DMS153 (cell line): ENCODE measurements at regions not wholly inside any gene's neighbourhood (a gene's known extent, or its start where the extent isn't known, plus 50 kb on each side); places are given as distances from the start of the nearest gene placed in this dataset.
"Not testable (repeated sequence)": the region's sequence is repeated elsewhere in the genome, so short reads cannot be mapped to it uniquely, and the experiment has no call there.

Experiments
- DNase-seq: peaks from one replicate; lab custom pipeline; 2025; lab: John Stamatoyannopoulos, UW

DNA sequence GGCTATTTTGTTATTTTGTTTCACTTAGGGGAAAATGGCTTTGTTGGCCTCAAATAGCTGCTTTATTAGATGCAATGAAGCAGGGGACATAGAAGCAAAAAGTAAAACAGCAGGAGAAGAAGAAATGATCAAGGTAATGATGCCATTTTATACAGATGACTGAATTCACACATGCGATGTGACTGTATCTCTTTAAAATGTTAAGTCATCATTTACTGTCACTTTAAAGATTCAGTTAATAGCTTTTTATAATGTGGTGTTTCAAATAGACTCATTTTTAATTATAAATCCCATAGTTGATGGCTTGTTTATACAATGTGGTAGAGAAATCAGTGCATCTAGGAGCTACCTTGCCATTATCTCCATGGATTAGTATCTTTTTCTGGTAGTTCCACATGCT is 863.9 kb upstream of the DEFB115 start:
- not testable (repeated sequence) for DNase-seq

DNA sequence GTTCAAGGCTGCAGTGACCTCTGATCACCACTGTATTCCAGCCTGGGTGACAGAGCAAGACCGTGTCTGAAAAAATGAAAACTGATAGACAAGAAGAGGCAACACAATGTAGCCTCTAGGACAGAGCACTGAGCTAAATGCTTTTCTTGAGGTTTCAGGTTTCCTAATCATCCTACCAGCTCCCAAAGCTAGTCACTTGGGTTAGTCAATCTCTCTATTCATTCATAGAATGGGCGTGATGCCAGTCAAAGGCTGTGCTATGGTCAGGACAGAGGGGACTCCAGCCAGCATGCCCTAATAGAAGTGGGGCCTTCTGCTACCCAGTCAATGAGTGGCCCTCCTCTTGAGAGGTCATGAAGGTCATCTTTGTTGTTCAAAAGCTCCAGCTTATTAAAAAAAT is 860.4 kb upstream of the DEFB115 start:
- not testable (repeated sequence) for DNase-seq

DNA sequence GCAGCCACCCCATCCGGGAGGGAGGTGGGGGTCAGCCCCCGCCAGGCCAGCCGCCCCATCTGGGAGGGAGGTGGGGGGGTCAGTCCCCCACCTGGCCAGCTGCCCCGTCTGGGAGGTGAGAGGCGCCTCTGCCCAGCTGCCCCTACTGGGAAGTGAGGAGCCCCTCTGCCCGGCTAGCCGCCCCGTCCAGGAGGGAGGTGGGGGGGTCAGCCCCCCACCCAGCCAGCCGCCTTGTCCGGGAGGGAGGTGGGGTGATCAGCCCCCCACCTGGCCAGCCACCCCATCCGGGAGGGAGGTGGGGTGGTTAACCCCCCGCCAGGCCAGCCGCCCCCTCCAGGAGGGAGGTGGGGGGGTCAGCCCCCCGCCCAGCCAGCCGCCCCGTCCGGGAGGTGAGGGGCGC is 852.4 kb upstream of the DEFB115 start:
- DNase-seq = not testable (repeated sequence)

DNA sequence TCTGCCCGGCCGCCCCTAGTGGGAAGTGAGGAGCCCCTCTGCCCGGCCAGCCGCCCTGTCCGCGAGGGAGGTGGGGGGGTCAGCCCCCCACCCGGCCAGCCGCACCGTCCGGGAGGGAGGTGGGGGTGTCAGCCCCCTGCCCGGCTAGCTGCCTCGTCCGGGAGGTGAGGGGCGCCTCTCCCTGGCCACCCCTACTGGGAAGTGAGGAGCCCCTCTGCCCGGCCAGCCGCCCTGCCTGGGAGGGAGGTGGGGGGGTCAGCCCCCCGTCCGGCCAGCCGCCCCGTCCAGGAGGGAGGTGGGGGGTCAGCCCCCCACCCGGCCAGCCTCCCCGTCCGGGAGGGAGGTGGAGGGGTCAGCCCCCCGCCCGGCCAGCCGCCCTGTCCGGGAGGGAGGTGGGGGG is 851.9 kb upstream of the DEFB115 start:
- DNase-seq = not testable (repeated sequence)

DNA sequence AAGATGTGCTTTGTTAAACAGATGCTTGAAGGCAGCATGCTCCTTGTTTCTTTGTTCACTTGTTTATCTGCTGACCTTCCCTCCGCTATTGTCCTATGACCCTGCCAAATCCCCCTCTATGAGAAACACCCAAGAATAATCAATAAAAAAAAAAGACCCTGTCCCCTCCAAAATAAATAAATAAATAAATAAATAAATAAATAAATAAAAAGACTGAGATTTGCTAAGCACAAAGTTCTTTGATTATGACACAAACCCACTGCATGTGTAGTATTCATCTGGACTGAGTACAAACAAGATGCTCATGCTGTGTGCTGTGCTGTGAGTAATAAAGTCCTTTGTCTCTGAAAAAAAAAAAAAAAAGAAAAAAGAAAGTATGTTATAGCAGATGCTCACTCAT is 851.1 kb upstream of the DEFB115 start:
- not testable (repeated sequence) for DNase-seq

DNA sequence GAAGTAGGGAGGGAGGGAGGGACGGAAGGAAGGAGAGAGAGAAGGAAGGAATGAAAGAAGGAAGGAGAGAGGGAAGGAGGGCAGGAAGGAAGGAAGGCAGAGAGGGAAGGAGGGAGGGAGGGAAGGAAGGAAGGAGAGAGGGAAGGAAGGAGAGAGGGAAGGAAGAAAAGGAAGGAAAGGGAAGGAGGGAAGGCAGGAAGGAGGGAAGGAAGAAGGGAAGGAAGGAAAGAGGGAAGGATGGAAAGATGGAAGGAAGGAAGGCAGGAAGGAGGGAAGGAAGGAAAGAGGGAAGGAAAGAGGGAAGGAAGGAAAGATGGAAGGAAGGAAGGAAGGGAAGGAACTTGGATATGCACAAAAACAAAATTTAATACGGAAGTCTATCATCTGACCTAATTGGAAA is 844.5 kb upstream of the DEFB115 start:
- DNase-seq = no peak

DNA sequence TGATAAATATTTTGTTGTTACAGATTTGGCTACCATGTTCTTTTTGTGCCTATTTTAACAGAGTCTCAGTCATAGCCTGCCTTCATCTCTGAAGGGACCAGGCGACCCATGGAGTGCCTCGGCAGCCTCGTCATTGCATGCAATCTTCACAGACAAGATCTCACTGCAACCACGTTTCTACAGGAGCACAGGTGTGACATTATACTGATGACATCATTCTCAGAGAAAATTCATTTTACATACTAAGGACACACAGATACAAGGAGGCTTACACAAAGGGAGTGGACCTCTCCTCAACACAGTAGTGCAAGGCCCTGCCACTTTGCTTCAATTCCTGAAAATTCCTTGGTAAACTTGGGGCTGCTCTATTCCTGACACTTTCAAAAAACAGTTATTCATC is 840.1 kb upstream of the DEFB115 start:
- not testable (repeated sequence) for DNase-seq

DNA sequence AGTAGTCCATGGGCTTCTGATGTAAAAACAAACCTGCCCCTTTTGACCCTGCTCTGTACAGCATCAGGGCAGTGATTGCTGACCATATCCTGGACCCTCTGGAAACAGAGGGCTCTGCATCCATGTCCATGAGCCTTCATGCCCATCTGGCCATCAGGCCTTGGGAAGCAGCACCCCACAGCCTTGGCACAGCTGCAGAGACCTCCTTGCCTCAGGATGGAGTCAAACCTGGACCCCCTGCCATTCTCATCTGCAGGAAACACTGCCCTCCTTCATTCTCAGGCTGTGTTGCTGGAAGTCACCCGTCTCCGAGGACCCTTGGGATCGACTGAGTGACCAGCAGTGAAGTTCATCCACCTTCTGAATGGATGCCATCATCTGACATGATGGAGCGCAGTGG is 839.1 kb upstream of the DEFB115 start:
- DNase-seq = not testable (repeated sequence)

DNA sequence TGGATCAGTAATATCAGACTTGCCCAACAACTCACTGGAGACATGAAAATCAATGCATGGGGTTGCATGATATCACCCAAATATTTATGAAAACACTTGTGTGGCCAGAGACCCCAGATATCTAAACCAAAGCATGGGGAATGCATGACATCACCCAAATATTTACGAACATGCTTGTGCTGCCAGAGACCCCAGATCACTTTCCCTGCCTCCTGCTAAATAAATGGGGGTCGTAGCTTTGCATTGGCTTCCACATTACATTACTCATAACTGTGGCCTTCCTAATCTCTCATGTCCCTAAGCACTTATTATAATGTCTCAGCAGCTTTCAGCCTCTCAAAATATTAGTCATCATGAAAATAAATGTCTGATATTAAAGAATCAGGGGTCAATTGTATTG is 838.0 kb upstream of the DEFB115 start:
- DNase-seq = no peak

DNA sequence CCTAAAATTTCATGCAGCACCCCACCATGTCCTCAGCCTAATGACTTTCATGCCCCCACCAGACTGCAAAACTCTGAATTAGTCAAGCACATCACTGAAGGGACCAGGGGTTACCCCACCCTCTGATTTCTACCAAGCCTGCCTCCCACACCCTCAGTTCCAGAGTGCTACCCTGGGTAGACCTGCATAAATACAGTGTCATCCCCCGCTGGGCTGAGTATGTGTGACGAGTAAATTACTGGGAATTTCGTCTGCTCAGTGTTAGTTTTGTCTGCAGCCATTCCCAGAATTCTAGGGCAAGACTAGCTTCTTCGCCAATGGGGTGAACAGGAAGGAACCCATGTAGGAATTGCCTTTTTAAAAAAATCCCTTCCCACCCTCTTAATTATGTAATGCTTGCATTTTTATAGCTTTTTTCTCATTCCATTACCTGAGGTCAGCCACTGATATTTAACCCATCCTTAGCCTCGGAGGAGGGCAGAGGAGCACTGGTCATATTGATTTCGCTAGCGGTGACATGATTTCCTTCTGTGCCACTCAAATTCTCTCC is 837.5 kb upstream of the DEFB115 start:
- DNase-seq = not testable (repeated sequence)
